Adrenal gland (tissue), 5 donors: ENCODE measurements at regions not wholly inside any gene's neighbourhood (a gene's known extent, or its start where the extent isn't known, plus 50 kb on each side); places are given as distances from the start of the nearest gene placed in this dataset.

ENCODE experiments used
- CTCF ChIP-seq, 6 experiments: fragments of 450-650 bp in 4 of 6; fragments of 200-600 bp in 2 of 6; sonication (generic) in 1 of 6; IDR thresholded peaks; 1 replicate in 5 of 6; 2 replicates in 1 of 6; pipeline versions ENCODE4 v1.5.1 to v1.8.0; 2016 to 2021; ENCODE audit warnings: antibody characterized with exemption in 6 of 6, mild to moderate bottlenecking in 2 of 6, moderate library complexity in 1 of 6
- POLR2A ChIP-seq, 2 donors: fragments of 450-650 bp; IDR thresholded peaks; one replicate each; pipeline ENCODE4 v1.6.1; 2017; ENCODE audit warnings: antibody characterized with exemption in 2 of 2, mild to moderate bottlenecking in 2 of 2, moderate library complexity in 1 of 2
- donor health status: DM: no; HTN: no; CAD: no.

DNA sequence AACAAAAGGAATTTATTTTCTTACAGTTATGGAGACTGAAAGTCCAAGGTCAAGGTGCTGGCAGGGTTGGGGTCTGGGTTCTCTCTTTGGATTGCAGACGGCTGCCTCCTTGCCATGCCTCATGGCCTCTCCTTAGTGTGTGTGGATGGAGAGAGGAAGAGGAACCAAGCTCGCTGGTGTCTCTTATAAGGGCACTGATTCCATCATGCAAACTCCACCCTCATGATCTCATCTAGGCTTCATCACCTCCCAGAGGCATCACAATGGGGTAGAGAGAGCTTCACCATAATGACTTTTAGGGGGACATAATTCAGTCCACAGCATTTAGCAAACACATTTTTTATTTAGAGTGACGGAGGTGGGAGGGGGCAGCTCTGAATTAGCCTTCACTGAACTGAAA lies 104.9 kb upstream of the ABCC4 start:
- TF ChIP-seq POLR2A (IDR thresholded peaks at IDR 0.05) (no peak), CTCF (IDR thresholded peaks at IDR 0.05) (no peak)
